Ovary (tissue), 7 donors: ENCODE measurements at regions not wholly inside any gene's neighbourhood (a gene's known extent, or its start where the extent isn't known, plus 50 kb on each side); places are given as distances from the start of the nearest gene placed in this dataset.

ENCODE experiments used
- DNase-seq, 5 donors: peaks; one replicate each; pipeline ENCODE4 v3.0.0-alpha.2; 2019 to 2020
- H3K27ac ChIP-seq, 2 donors: fragments of 200-600 bp; one replicate each; pipeline versions ENCODE4 v1.5.1 to v1.8.0; 2019 to 2022
- H3K27me3 ChIP-seq: fragments of 200-600 bp; one replicate; pipeline ENCODE4 v1.8.0; 2022
- H3K36me3 ChIP-seq: fragments of 200-600 bp; sonication (generic); one replicate; pipeline ENCODE4 v1.5.1; 2019
- H3K4me1 ChIP-seq: one replicate; pipeline ENCODE4 v1.8.1; 2013; ENCODE audit warnings: mild to moderate bottlenecking, moderate library complexity; ENCODE audit not compliant: insufficient read depth
- H3K4me3 ChIP-seq: fragments of 200-600 bp; sonication (generic); one replicate; pipeline ENCODE4 v1.5.1; 2017
- H3K9me3 ChIP-seq, 2 donors: fragments of 200-600 bp in 1 of 2; sonication (generic) in 1 of 2; one replicate each; pipeline versions ENCODE4 v1.5.1 to v1.8.1; 2013 to 2019; ENCODE audit warnings: mild to moderate bottlenecking in 1 of 2, moderate library complexity in 1 of 2
- EP300 ChIP-seq: sonication (generic); formaldehyde crosslinking; IDR thresholded peaks from one replicate; pipeline ENCODE4 v1.6.1; 2017; ENCODE audit warnings: antibody characterized with exemption
- POLR2A ChIP-seq: fragments of 450-650 bp; IDR thresholded peaks from one replicate; pipeline ENCODE4 v1.6.1; 2017; ENCODE audit warnings: antibody characterized with exemption, mild to moderate bottlenecking, moderate library complexity
- WGBS, 3 donors: extraction: QIAGEN DNeasy Blood & Tissue Kit in 1 of 3; methylation state at CpG; one replicate each; pipeline versions ENCODE4 v1.1.5 to v1.1.7; 2013 to 2017; 5-methylcytosine and 5-hydroxymethylcytosine counted together
- intact Hi-C, 4 donors: fragments of 100-400 bp; cut with DNase I; formaldehyde crosslinking; loops; one replicate each; pipeline versions ENCODE4 v1.11.0 to v1.15.1; 2022 to 2023
- TF ChIP-seq, protein P1 (sequence below), 3 donors: fragments of 450-650 bp in 2 of 3; fragments of 200-600 bp in 1 of 3; IDR thresholded peaks; one replicate each; pipeline versions ENCODE4 v1.5.1 to v1.8.0; 2016 to 2022; ENCODE audit warnings: antibody characterized with exemption in 3 of 3, mild to moderate bottlenecking in 1 of 3
- donor health status: DM: no; HTN: no; CAD: no; lungs with moderate emphysema.
- donor health status: DM: no; HTN: no; CAD: no.
- donor health status: Bipolar disorder and iron deficiency.
- donor health status: DM: no; HTN: no; CAD: no.
- donor health status: DM: yes; HTN: yes; CAD: no.

- H3K36me3 ChIP-seq = no peaks in the 10 kb centered on the region
- WGBS, 3 donors = 59 to 78% (median 76%) methylated on average over 1 of the region's 1 CpG
- H3K9me3 ChIP-seq = no peaks in the 10 kb centered on the region
- TF ChIP-seq EP300 (no peak), POLR2A (no peak)
- TF ChIP-seq, protein P1, sequence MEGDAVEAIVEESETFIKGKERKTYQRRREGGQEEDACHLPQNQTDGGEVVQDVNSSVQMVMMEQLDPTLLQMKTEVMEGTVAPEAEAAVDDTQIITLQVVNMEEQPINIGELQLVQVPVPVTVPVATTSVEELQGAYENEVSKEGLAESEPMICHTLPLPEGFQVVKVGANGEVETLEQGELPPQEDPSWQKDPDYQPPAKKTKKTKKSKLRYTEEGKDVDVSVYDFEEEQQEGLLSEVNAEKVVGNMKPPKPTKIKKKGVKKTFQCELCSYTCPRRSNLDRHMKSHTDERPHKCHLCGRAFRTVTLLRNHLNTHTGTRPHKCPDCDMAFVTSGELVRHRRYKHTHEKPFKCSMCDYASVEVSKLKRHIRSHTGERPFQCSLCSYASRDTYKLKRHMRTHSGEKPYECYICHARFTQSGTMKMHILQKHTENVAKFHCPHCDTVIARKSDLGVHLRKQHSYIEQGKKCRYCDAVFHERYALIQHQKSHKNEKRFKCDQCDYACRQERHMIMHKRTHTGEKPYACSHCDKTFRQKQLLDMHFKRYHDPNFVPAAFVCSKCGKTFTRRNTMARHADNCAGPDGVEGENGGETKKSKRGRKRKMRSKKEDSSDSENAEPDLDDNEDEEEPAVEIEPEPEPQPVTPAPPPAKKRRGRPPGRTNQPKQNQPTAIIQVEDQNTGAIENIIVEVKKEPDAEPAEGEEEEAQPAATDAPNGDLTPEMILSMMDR (IDR thresholded peaks at IDR 0.05) = no peak
- H3K27me3 ChIP-seq = no peaks in the 10 kb centered on the region
- no peak for DNase-seq
- no peaks in the 10 kb centered on the region for H3K4me1 ChIP-seq
- H3K4me3 ChIP-seq = no peak overlapping the region
- intact Hi-C loops = no loop called here
- no peak overlapping the region for H3K27ac ChIP-seq
Measured at GRCh38 chr2:12363569-12363968, 353.2 kb upstream of the TRIB2 start.

DNA sequence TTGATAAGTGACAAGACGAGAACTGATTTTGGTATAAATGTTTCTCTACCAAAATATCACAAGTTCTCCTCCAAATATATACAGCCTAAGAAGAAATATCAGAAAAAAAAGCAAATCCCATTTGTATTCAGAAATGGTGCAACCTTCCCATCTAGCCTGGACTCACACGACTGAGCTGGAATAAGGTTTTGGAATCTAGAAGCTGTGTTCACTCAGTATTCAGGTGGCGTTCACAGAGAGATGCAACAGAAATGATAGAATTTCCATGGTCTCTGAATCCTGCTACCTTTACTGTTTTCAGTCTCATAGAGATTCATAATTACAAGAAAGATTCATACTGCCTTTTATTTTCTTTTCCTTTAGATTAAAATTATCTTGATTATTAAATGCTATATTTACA is 347.2 kb upstream of the TRIB2 start:
- Histone ChIP-seq H3K27ac (no peak overlapping the region), H3K9me3 (no peaks in the 10 kb centered on the region), H3K27me3 (no peaks in the 10 kb centered on the region), H3K4me1 (no peaks in the 10 kb centered on the region), H3K4me3 (no peak overlapping the region), H3K36me3 (no peaks in the 10 kb centered on the region)
- no peak for DNase-seq
- TF ChIP-seq, protein P1 (IDR thresholded peaks at IDR 0.05) = no peak
- TF ChIP-seq EP300 (no peak), POLR2A (no peak)
- intact Hi-C loops = no loop called here
- 88 to 91% (median 90%) methylated on average over 3 of the region's 3 CpGs for WGBS, 3 donors

DNA sequence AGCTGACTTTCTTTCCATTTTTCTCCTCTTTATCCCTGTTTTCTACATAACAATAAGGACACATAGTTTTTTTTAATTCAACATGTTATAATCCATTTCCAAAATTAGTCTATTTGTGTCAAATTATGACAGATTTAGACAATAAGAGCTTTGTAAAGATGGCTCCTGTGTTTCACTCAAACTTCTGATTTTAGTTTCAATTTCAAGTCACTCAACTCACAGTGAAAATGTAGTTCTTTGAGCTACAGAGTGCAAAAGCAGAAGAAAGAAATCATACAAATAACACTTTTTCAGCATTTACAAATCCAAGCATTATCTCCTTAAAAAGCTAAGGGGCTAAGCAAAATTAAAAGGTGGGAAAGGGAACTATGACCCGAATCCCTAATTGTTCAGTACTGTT is 340.7 kb upstream of the TRIB2 start:
- Histone ChIP-seq H3K4me3 (no peak overlapping the region), H3K9me3 (no peaks in the 10 kb centered on the region), H3K36me3 (no peaks in the 10 kb centered on the region), H3K27me3 (no peaks in the 10 kb centered on the region), H3K27ac (no peak overlapping the region), H3K4me1 (no peaks in the 10 kb centered on the region)
- TF ChIP-seq EP300 = no peak
- TF ChIP-seq, protein P1 (IDR thresholded peaks at IDR 0.05) = no peak
- no peak for TF ChIP-seq POLR2A
- 90 to 92% (median 90%) methylated on average over 1 of the region's 1 CpG for WGBS, 3 donors
- intact Hi-C loops = no loop called here
- DNase-seq = no peak

DNA sequence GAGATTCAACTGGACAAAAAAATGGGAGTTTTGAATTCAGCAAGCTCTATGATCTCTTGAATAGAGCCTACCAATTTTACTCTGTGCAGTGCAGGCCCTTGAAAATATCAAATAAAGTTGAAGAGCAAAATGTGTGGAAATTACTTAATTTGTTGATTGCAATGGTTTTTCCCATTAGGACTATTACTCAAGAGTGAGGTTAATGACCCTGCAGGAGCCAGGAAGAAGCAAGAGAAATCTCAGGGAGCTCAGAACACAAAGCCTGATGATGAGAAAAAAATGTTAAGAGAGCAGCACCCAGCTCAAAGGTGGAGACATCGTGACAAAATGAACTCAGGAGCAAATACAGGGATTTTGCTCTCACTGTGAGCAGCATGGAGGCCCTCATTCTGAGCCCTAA is 337.6 kb upstream of the TRIB2 start:
- intact Hi-C loops = no loop called here
- WGBS, 3 donors = 78 to 95% (median 91%) methylated on average over 1 of the region's 1 CpG
- no peaks in the 10 kb centered on the region for H3K9me3 ChIP-seq

More for the DNA sequence above, 337.6 kb upstream of the TRIB2 start:
- no peaks in the 10 kb centered on the region for H3K36me3 ChIP-seq
- no peaks in the 10 kb centered on the region for H3K27me3 ChIP-seq
- H3K4me1 ChIP-seq = peaks cover 3% of the 10 kb centered on the region
- TF ChIP-seq POLR2A (no peak), EP300 (no peak)
- TF ChIP-seq, protein P1 (IDR thresholded peaks at IDR 0.05) = no peak
- H3K4me3 ChIP-seq = no peak overlapping the region
- H3K27ac ChIP-seq = no peak overlapping the region
- DNase-seq = no peak
